GM18498 (cell line): ENCODE measurements at regions not wholly inside any gene's neighbourhood (a gene's known extent, or its start where the extent isn't known, plus 50 kb on each side); places are given as distances from the start of the nearest gene placed in this dataset.
"Not testable (repeated sequence)": the region's sequence is repeated elsewhere in the genome, so short reads cannot be mapped to it uniquely, and the experiment has no call there.

ENCODE experiments used
- ATAC-seq: cut with Tn5 transposase; IDR thresholded peaks from one replicate; pipeline ENCODE4 v1.9.1; 2021; ENCODE audit warnings: mild to moderate bottlenecking, moderate library complexity; ENCODE audit not compliant: unreplicated experiment

- ATAC-seq, result no peak
These were observed 772.0 kb upstream of the CCDC179 start for GRCh38 chr11:23632293-23632692.

- ATAC-seq, result no peak
These were observed 784.2 kb upstream of the CCDC179 start for GRCh38 chr11:23644443-23644842.

- not testable (repeated sequence) for ATAC-seq
These were observed 792.1 kb upstream of the CCDC179 start for GRCh38 chr11:23652336-23652735.

- no peak for ATAC-seq
These were observed 792.9 kb upstream of the CCDC179 start for GRCh38 chr11:23653071-23653675.

GRCh38 chr11:23668324-23668723, 808.0 kb upstream of the CCDC179 start:
- no peak for ATAC-seq

- ATAC-seq, result no peak
These were observed 813.1 kb upstream of the CCDC179 start for GRCh38 chr11:23673366-23673765.

- no peak for ATAC-seq
These were observed 814.6 kb upstream of the CCDC179 start for GRCh38 chr11:23674866-23675265.

- no peak for ATAC-seq
These were observed 817.8 kb upstream of the LUZP2 start for GRCh38 chr11:23679041-23679440.

GRCh38 chr11:23679981-23680380, 816.9 kb upstream of the LUZP2 start:
- ATAC-seq, result no peak

GRCh38 chr11:23680488-23681230, 816.2 kb upstream of the LUZP2 start:
- no peak for ATAC-seq

- ATAC-seq, result no peak
These were observed 812.2 kb upstream of the LUZP2 start for GRCh38 chr11:23684701-23685100.

GRCh38 chr11:23687991-23688390, 808.9 kb upstream of the LUZP2 start:
- no peak for ATAC-seq

GRCh38 chr11:23688411-23688810, 808.4 kb upstream of the LUZP2 start:
- ATAC-seq, result no peak

GRCh38 chr11:23688835-23689234, 808.0 kb upstream of the LUZP2 start:
- no peak for ATAC-seq

- ATAC-seq, result no peak
These were observed 800.0 kb upstream of the LUZP2 start for GRCh38 chr11:23696688-23697415.

- no peak for ATAC-seq
These were observed 792.7 kb upstream of the LUZP2 start for GRCh38 chr11:23704183-23704582.

GRCh38 chr11:23711981-23712380, 784.9 kb upstream of the LUZP2 start:
- ATAC-seq, result no peak

GRCh38 chr11:23719016-23719415, 777.8 kb upstream of the LUZP2 start:
- no peak for ATAC-seq

- no peak for ATAC-seq
These were observed 773.0 kb upstream of the LUZP2 start for GRCh38 chr11:23723861-23724260.

GRCh38 chr11:23725752-23726151, 771.1 kb upstream of the LUZP2 start:
- no peak for ATAC-seq

- no peak for ATAC-seq
These were observed 769.5 kb upstream of the LUZP2 start for GRCh38 chr11:23727387-23727786.

GRCh38 chr11:23727794-23728193, 769.1 kb upstream of the LUZP2 start:
- no peak for ATAC-seq
